OCI-LY3 (cell line): ENCODE measurements at regions not wholly inside any gene's neighbourhood (a gene's known extent, or its start where the extent isn't known, plus 50 kb on each side); places are given as distances from the start of the nearest gene placed in this dataset.

Source experiments
- CTCF ChIP-seq: fragments of 200-600, 300-600 bp; sonication (generic); IDR thresholded peaks from 2 replicates; pipeline ENCODE4 v1.5.1; 2014; ENCODE audit warnings: antibody characterized with exemption, low read length, low read depth
- EZH2phosphoT487 ChIP-seq: fragments of 200-600 bp; shearing (Covaris generic); IDR thresholded peaks from 2 replicates; pipeline ENCODE4 v1.6.1; 2018; ENCODE audit warnings: antibody characterized with exemption, mixed run types, low read depth

DNA sequence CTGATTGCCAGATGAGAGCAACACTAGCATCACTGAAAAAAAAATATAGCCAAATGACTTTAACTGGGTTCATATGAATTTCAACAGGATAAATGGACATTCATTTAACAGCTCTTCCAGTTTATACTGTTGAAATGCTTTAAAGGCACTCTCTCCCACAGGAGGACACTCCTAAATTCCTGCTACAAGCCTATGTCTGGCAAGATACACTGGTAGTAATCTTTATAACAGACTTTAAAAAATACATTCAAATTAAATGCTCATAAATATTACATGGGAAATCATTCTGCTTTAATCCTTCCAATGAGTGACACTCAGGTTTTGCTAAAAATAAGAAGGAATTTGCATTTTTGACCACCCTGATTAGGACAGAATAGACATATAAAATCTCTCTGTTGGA is 526.7 kb upstream of the ADAMTS5 start:
- no peak for TF ChIP-seq CTCF
- TF ChIP-seq EZH2phosphoT487, result no peak
